Peyer's patch (tissue), 4 donors: ENCODE measurements at regions not wholly inside any gene's neighbourhood (a gene's known extent, or its start where the extent isn't known, plus 50 kb on each side); places are given as distances from the start of the nearest gene placed in this dataset.

Experiments
- POLR2A ChIP-seq, 2 donors: fragments of 450-650 bp; IDR thresholded peaks; one replicate each; pipeline ENCODE4 v1.5.1; 2017; ENCODE audit warnings: antibody characterized with exemption in 2 of 2, mild to moderate bottlenecking in 2 of 2, moderate library complexity in 2 of 2
- TF ChIP-seq, protein P1 (sequence below), 6 experiments: fragments of 450-650 bp in 4 of 6; fragments of 200-600 bp in 2 of 6; sonication (generic) in 1 of 6; IDR thresholded peaks; one replicate each; pipeline ENCODE4 v1.5.1; 2017 to 2019; ENCODE audit warnings: antibody characterized with exemption in 6 of 6, mild to moderate bottlenecking in 3 of 6, moderate library complexity in 1 of 6

DNA sequence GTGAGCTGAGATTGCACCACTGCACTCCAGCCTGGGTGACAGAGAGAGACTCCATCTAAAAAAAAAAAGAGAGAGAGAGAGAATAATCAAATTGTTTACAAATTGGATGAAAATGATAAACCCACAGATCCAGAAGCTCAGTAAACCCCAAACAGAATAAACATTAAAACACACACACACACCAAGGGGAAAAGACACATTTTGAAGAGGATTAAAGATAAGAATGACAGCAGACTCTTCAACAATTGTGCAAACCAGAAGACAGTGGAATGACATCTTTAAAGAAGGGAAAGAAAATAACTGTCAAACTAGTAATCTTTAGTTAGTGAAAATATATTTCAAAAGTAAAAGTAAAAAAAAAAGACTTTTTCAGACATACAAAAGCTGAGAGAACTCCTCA lies 64.4 kb upstream of the RPL38 start:
- TF ChIP-seq, protein P1, sequence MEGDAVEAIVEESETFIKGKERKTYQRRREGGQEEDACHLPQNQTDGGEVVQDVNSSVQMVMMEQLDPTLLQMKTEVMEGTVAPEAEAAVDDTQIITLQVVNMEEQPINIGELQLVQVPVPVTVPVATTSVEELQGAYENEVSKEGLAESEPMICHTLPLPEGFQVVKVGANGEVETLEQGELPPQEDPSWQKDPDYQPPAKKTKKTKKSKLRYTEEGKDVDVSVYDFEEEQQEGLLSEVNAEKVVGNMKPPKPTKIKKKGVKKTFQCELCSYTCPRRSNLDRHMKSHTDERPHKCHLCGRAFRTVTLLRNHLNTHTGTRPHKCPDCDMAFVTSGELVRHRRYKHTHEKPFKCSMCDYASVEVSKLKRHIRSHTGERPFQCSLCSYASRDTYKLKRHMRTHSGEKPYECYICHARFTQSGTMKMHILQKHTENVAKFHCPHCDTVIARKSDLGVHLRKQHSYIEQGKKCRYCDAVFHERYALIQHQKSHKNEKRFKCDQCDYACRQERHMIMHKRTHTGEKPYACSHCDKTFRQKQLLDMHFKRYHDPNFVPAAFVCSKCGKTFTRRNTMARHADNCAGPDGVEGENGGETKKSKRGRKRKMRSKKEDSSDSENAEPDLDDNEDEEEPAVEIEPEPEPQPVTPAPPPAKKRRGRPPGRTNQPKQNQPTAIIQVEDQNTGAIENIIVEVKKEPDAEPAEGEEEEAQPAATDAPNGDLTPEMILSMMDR (IDR thresholded peaks at IDR 0.05): no peak
- TF ChIP-seq POLR2A (IDR thresholded peaks at IDR 0.05): no peak
